HepG2 (cell line): ENCODE measurements at regions not wholly inside any gene's neighbourhood (a gene's known extent, or its start where the extent isn't known, plus 50 kb on each side); places are given as distances from the start of the nearest gene placed in this dataset.
A peak's percentile ranks its signal among the peaks of the same experiment; 100 is the strongest.

Experiments
- ATAC-seq: fragments of 200-7000 bp; cut with Tn5 transposase; 3 replicates; pipeline ENCODE4 v1.9.1; 2020; ENCODE audit warnings: mild to moderate bottlenecking, moderate library complexity
- BruUV-seq: library from RNA; stranded (reverse); fragments of 400-500 nt; replicated peaks from 2 replicates; lab custom pipeline; 2021; lab: Mats Ljungman, UMichigan
- CTCF ChIA-PET: fragments of 300-600 bp; formaldehyde crosslinking; extraction: SDS; loops from one replicate; lab custom pipeline; 2021; ENCODE audit warnings: low total read pairs, inconsistent platforms, low intra/inter-chr PET ratio; lab: Yijun Ruan, JAX
- POLR2A ChIA-PET: fragments of 350-600 bp; sonication (Branson Sonifier 250); formaldehyde crosslinking; loops from one replicate; lab custom pipeline; 2020; ENCODE audit warnings: antibody characterized with exemption, inconsistent platforms; lab: Yijun Ruan, JAX
- DNase-seq: peaks from one replicate; pipeline ENCODE4 v3.0.0-alpha.2; 2015; ENCODE audit warnings: low spot score
- FAIRE-seq: peaks from 3 replicates; lab custom pipeline; 2011; peaks lifted over from hg19 to GRCh38; lab: Jason Lieb, UNC
- H2AFZ ChIP-seq: one replicate; pipeline ENCODE4 v1.6.1; 2011; ENCODE audit warnings: low read length, inconsistent platforms
- H3K27ac ChIP-seq: fragments of 300-600 bp; 3 replicates; pipeline ENCODE4 v1.8.0; 2011; ENCODE audit warnings: mixed run types, mild to moderate bottlenecking, mixed read lengths, low read length, inconsistent platforms; ENCODE audit not compliant: insufficient read depth; ENCODE audit errors: extremely low read length
- H3K27me3 ChIP-seq, 2 experiments: fragments of 200-600 bp in 1 of 2; 2 replicates in 1 of 2; 3 replicates in 1 of 2; pipeline versions ENCODE4 v1.6.0 to v1.8.0; 2011; ENCODE audit warnings: low read length in 2 of 2, mild to moderate bottlenecking in 2 of 2, moderate library complexity in 2 of 2, inconsistent platforms in 1 of 2; ENCODE audit not compliant: insufficient read depth in 2 of 2, control insufficient read depth in 1 of 2
- H3K36me3 ChIP-seq, 2 experiments: fragments of 200-600 bp in 1 of 2; replicated peaks in 1 of 2; 2 replicates in 1 of 2; 3 replicates in 1 of 2; pipeline versions ENCODE4 v1.5.1 to v1.8.0; 2011; ENCODE audit warnings: low read length in 2 of 2, inconsistent platforms in 1 of 2; ENCODE audit not compliant: insufficient read depth in 2 of 2, control insufficient read depth in 1 of 2
- H3K4me1 ChIP-seq: 2 replicates; pipeline ENCODE4 v1.5.1; 2012; ENCODE audit warnings: low read length, inconsistent platforms; ENCODE audit not compliant: insufficient read depth
- H3K4me2 ChIP-seq: 2 replicates; pipeline ENCODE4 v1.6.0; 2011; ENCODE audit warnings: low read depth, low read length, inconsistent platforms
- H3K4me3 ChIP-seq, 3 experiments: fragments of 200-600 bp in 1 of 3; sonication (generic), shearing (Covaris generic) in 1 of 3; replicated peaks in 1 of 3; 2 replicates each; pipeline ENCODE4 v1.5.1; 2011 to 2016; ENCODE audit warnings: low read length in 3 of 3, inconsistent platforms in 2 of 3, low read depth in 2 of 3, mild to moderate bottlenecking in 2 of 3, control low read depth in 1 of 3, mixed read lengths in 1 of 3; ENCODE audit not compliant: insufficient read depth in 1 of 3
- H3K79me2 ChIP-seq: one replicate; pipeline ENCODE4 v1.6.1; 2011; ENCODE audit warnings: low read length, inconsistent platforms; ENCODE audit not compliant: insufficient read depth
- H3K9ac ChIP-seq: 2 replicates; pipeline ENCODE4 v1.6.0; 2011; ENCODE audit warnings: mild to moderate bottlenecking, low read depth, low read length, inconsistent platforms; ENCODE audit not compliant: insufficient read depth
- H3K9me3 ChIP-seq: 2 replicates; pipeline ENCODE4 v1.5.1; 2012; ENCODE audit warnings: mild to moderate bottlenecking, low read length
- H4K20me1 ChIP-seq: 2 replicates; pipeline ENCODE4 v1.6.0; 2011; ENCODE audit warnings: inconsistent platforms, mild to moderate bottlenecking, low read length, moderate library complexity; ENCODE audit not compliant: insufficient read depth
- ATF7-NPFF ChIP-seq: sonication (generic); formaldehyde crosslinking; IDR thresholded peaks from 2 replicates; pipeline ENCODE4 v1.8.1; 2023; ENCODE audit warnings: mild to moderate bottlenecking, low read depth, missing genetic modification reagents, moderate library complexity
- CHD4 ChIP-seq: fragments of 200-600 bp; sonication (generic); IDR thresholded peaks from 2 replicates; pipeline ENCODE4 v1.7.0; 2017; ENCODE audit warnings: mild to moderate bottlenecking, low read length, borderline replicate concordance
- KDM5A ChIP-seq: fragments of 200-600 bp; sonication (generic); IDR thresholded peaks from 2 replicates; pipeline ENCODE4 v1.7.0; 2018; ENCODE audit warnings: antibody characterized with exemption, mild to moderate bottlenecking, low read length, borderline replicate concordance
- NCOR1 ChIP-seq: fragments of 200-600 bp; sonication (generic); IDR thresholded peaks from 2 replicates; pipeline ENCODE4 v1.7.0; 2017; ENCODE audit warnings: antibody characterized with exemption, low read length, borderline replicate concordance
- NFKBIZ ChIP-seq: IDR thresholded peaks from 2 replicates; pipeline ENCODE4 v1.6.1; 2018; ENCODE audit warnings: missing genetic modification reagents, missing compliant biosample characterization
- NR0B2 ChIP-seq: sonication (generic); formaldehyde crosslinking; IDR thresholded peaks from 2 replicates; pipeline ENCODE4 v1.4.0; 2020; ENCODE audit warnings: mild to moderate bottlenecking, missing genetic modification reagents
- NR1H2 ChIP-seq: sonication (generic); formaldehyde crosslinking; IDR thresholded peaks from 2 replicates; pipeline ENCODE4 v1.8.1; 2022; ENCODE audit warnings: low read depth, missing genetic modification reagents, borderline replicate concordance
- PBX2 ChIP-seq: IDR thresholded peaks from 2 replicates; pipeline ENCODE4 v1.6.1; 2016; ENCODE audit warnings: control low read depth
- SATB2 ChIP-seq: sonication (generic); formaldehyde crosslinking; IDR thresholded peaks from 2 replicates; pipeline ENCODE4 v1.5.0; 2020; ENCODE audit warnings: missing genetic modification reagents
- SCMH1 ChIP-seq: sonication (generic); formaldehyde crosslinking; IDR thresholded peaks from 2 replicates; pipeline ENCODE4 v1.9.0; 2021; ENCODE audit warnings: missing genetic modification reagents, mild to moderate bottlenecking, borderline replicate concordance
- STAG1 ChIP-seq: sonication (generic); formaldehyde crosslinking; IDR thresholded peaks from 2 replicates; pipeline ENCODE4 v1.4.0; 2020; ENCODE audit warnings: missing genetic modification reagents
- ZNF282 ChIP-seq: fragments of 450-650 bp; IDR thresholded peaks from 2 replicates; pipeline ENCODE4 v1.6.1; 2018; ENCODE audit not compliant: partially characterized antibody
- ZNF430 ChIP-seq: sonication (generic); formaldehyde crosslinking; IDR thresholded peaks from 2 replicates; pipeline ENCODE4 v1.9.0; 2021; ENCODE audit warnings: mild to moderate bottlenecking, missing genetic modification reagents
- ZNF569 ChIP-seq: sonication (generic); formaldehyde crosslinking; IDR thresholded peaks from 2 replicates; pipeline ENCODE4 v1.5.0; 2020; ENCODE audit warnings: mild to moderate bottlenecking, missing genetic modification reagents, moderate library complexity, borderline replicate concordance
- ZNF724P ChIP-seq: sonication (generic); formaldehyde crosslinking; IDR thresholded peaks from 2 replicates; pipeline ENCODE4 v1.8.0; 2022; ENCODE audit warnings: missing genetic modification reagents, borderline replicate concordance
- WGBS: methylation state at CpG from one replicate; pipeline ENCODE4 v1.1.6; 2017; ENCODE audit warnings: low lambda C conversion rate; 5-methylcytosine and 5-hydroxymethylcytosine counted together
- in situ Hi-C: cut with HindIII; loops from 2 replicates; pipeline ENCODE4 v1.10.0; 2017; ENCODE audit warnings: low pct_unique_long_range_greater_than_20kb; ENCODE audit not compliant: extremely low pct_ligation_motif_present
- intact Hi-C: fragments of 100-400 bp; cut with micrococcal nuclease; formaldehyde crosslinking; loops from one replicate; pipeline ENCODE4 v1.10.0; 2022; ENCODE audit not compliant: unreplicated experiment
- TF ChIP-seq, protein P1 (sequence below): sonication (generic); formaldehyde crosslinking; IDR thresholded peaks from 2 replicates; pipeline ENCODE4 v1.4.0; 2020; ENCODE audit warnings: missing genetic modification reagents
- TF ChIP-seq, protein P2 (sequence below): sonication (generic); formaldehyde crosslinking; IDR thresholded peaks from 2 replicates; pipeline ENCODE4 v1.4.0; 2020; ENCODE audit warnings: missing genetic modification reagents
- TF ChIP-seq, protein P3 (sequence below): sonication (generic); formaldehyde crosslinking; IDR thresholded peaks from 2 replicates; pipeline ENCODE4 v1.5.0; 2020; ENCODE audit warnings: mild to moderate bottlenecking, missing genetic modification reagents, moderate library complexity

- FAIRE-seq (no peak), ATAC-seq (peak; percentile 26; the same call in 2 of the 3 replicates), DNase-seq (no peak)
- H3K4me1 ChIP-seq, result 0 out of 2 replicates have a peak, but pooled peaks cover 7% of the 10 kb centered on the region
- H3K36me3 ChIP-seq, result no peaks in the 10 kb centered on the region
- no peak overlapping the region for H3K9ac ChIP-seq
- no peaks in the 10 kb centered on the region; a peak in 1 of 5 replicates for H3K27me3 ChIP-seq
- in situ Hi-C loops (no loop called here), intact Hi-C loops (no loop called here)
- ChIA-PET POLR2A (no interaction called here), CTCF (no interaction called here)
- H4K20me1 ChIP-seq, result no peaks in the 10 kb centered on the region
- WGBS, result 33% methylated on average over 11 of the region's 14 CpGs
- no peak overlapping the region for H3K4me3 ChIP-seq
- BruUV-seq, result no TSS peak
- H3K4me2 ChIP-seq, result no peak overlapping the region
- H3K79me2 ChIP-seq, result no peaks in the 10 kb centered on the region
- peaks cover 14% of the 10 kb centered on the region; the same call in 1 of the 2 replicates for H3K9me3 ChIP-seq
- H2AFZ ChIP-seq, result no peak overlapping the region
- no peak overlapping the region for H3K27ac ChIP-seq
- no peak for TF ChIP-seq ZNF724P (CRISPR knock-in tag)
- TF ChIP-seq CHD4, result no peak
- TF ChIP-seq ATF7-NPFF (CRISPR knock-in tag), result no peak
- no peak for TF ChIP-seq NCOR1
- TF ChIP-seq, protein P1, sequence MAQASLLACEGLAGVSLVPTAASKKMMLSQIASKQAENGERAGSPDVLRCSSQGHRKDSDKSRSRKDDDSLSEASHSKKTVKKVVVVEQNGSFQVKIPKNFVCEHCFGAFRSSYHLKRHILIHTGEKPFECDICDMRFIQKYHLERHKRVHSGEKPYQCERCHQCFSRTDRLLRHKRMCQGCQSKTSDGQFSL (CRISPR knock-in tag), result 0 out of 2 replicates have a peak, but pooled peaks have one; percentile 47
- TF ChIP-seq ZNF282, result no peak
- TF ChIP-seq, protein P2, sequence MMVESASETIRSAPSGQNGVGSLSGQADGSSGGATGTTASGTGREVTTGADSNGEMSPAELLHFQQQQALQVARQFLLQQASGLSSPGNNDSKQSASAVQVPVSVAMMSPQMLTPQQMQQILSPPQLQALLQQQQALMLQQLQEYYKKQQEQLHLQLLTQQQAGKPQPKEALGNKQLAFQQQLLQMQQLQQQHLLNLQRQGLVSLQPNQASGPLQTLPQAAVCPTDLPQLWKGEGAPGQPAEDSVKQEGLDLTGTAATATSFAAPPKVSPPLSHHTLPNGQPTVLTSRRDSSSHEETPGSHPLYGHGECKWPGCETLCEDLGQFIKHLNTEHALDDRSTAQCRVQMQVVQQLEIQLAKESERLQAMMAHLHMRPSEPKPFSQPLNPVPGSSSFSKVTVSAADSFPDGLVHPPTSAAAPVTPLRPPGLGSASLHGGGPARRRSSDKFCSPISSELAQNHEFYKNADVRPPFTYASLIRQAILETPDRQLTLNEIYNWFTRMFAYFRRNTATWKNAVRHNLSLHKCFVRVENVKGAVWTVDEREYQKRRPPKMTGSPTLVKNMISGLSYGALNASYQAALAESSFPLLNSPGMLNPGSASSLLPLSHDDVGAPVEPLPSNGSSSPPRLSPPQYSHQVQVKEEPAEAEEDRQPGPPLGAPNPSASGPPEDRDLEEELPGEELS (CRISPR knock-in tag), result no peak
- TF ChIP-seq ZNF430 (CRISPR knock-in tag), result no peak
- no peak for TF ChIP-seq NR1H2 (CRISPR knock-in tag)
- no peak for TF ChIP-seq KDM5A
- TF ChIP-seq NFKBIZ (CRISPR knock-in tag), result no peak
- TF ChIP-seq NR0B2 (CRISPR knock-in tag), result no peak
- TF ChIP-seq SCMH1 (CRISPR knock-in tag), result no peak
- no peak for TF ChIP-seq PBX2 (CRISPR knock-in tag)
- 0 out of 2 replicates have a peak, but pooled peaks have one; percentile 13 for TF ChIP-seq STAG1 (CRISPR knock-in tag)
- TF ChIP-seq SATB2, result no peak
- TF ChIP-seq, protein P3, sequence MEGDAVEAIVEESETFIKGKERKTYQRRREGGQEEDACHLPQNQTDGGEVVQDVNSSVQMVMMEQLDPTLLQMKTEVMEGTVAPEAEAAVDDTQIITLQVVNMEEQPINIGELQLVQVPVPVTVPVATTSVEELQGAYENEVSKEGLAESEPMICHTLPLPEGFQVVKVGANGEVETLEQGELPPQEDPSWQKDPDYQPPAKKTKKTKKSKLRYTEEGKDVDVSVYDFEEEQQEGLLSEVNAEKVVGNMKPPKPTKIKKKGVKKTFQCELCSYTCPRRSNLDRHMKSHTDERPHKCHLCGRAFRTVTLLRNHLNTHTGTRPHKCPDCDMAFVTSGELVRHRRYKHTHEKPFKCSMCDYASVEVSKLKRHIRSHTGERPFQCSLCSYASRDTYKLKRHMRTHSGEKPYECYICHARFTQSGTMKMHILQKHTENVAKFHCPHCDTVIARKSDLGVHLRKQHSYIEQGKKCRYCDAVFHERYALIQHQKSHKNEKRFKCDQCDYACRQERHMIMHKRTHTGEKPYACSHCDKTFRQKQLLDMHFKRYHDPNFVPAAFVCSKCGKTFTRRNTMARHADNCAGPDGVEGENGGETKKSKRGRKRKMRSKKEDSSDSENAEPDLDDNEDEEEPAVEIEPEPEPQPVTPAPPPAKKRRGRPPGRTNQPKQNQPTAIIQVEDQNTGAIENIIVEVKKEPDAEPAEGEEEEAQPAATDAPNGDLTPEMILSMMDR, result 0 out of 2 replicates have a peak, but pooled peaks have one; percentile 3
- no peak for TF ChIP-seq ZNF569 (CRISPR knock-in tag)
Measured at GRCh38 chr10:31620226-31621151, 301.5 kb downstream of the ZEB1 start.
